Sigmoid colon (tissue), 6 donors: ENCODE measurements at regions not wholly inside any gene's neighbourhood (a gene's known extent, or its start where the extent isn't known, plus 50 kb on each side); places are given as distances from the start of the nearest gene placed in this dataset.

Experiments used
- DNase-seq: peaks from one replicate; pipeline ENCODE4 v3.0.0-alpha.2; 2019
- H3K27ac ChIP-seq, 4 donors: fragments of 200-600 bp; sonication (generic); one replicate each; pipeline ENCODE4 v1.5.1; 2016 to 2019; ENCODE audit warnings: mild to moderate bottlenecking in 1 of 4
- H3K27me3 ChIP-seq, 3 donors: fragments of 200-600 bp; sonication (generic); one replicate each; pipeline ENCODE4 v1.5.1; 2019; ENCODE audit warnings: mild to moderate bottlenecking in 1 of 3
- H3K36me3 ChIP-seq, 4 donors: fragments of 200-600 bp; sonication (generic); one replicate each; pipeline ENCODE4 v1.5.1; 2016 to 2019
- H3K4me1 ChIP-seq, 4 donors: fragments of 200-600 bp; sonication (generic); one replicate each; pipeline ENCODE4 v1.5.1; 2017 to 2019
- H3K4me3 ChIP-seq, 4 donors: fragments of 200-600 bp; sonication (generic); one replicate each; pipeline ENCODE4 v1.5.1; 2017 to 2019; ENCODE audit warnings: mild to moderate bottlenecking in 2 of 4, moderate library complexity in 1 of 4
- H3K9me3 ChIP-seq, 4 donors: fragments of 200-600 bp in 3 of 4; sonication (generic) in 3 of 4; one replicate each; pipeline versions ENCODE4 v1.5.1 to v1.6.1; 2013 to 2019
- EP300 ChIP-seq, 4 donors: sonication (generic); formaldehyde crosslinking; IDR thresholded peaks; one replicate each; pipeline ENCODE4 v1.6.1; 2017; ENCODE audit warnings: antibody characterized with exemption in 4 of 4
- POLR2A ChIP-seq, 2 donors: fragments of 450-650 bp; IDR thresholded peaks; one replicate each; pipeline ENCODE4 v1.6.1; 2016; ENCODE audit warnings: antibody characterized with exemption in 2 of 2, mild to moderate bottlenecking in 2 of 2, moderate library complexity in 2 of 2
- POLR2AphosphoS5 ChIP-seq, 4 donors: sonication (generic); formaldehyde crosslinking; IDR thresholded peaks; one replicate each; pipeline ENCODE4 v1.6.1; 2017; ENCODE audit warnings: antibody characterized with exemption in 4 of 4
- WGBS, 2 donors: extraction: QIAGEN DNeasy Blood & Tissue Kit; methylation state at CpG; one replicate each; pipeline ENCODE4 v1.1.7; 2013; 5-methylcytosine and 5-hydroxymethylcytosine counted together
- intact Hi-C: fragments of 100-400 bp; cut with DNase I; formaldehyde crosslinking; loops from one replicate; pipeline ENCODE4 v1.15.1; 2023
- TF ChIP-seq, protein P1 (sequence below), 4 experiments: fragments of 450-650 bp in 3 of 4; fragments of 200-600 bp in 1 of 4; IDR thresholded peaks; one replicate each; pipeline ENCODE4 v1.5.1; 2016 to 2019; ENCODE audit warnings: antibody characterized with exemption in 4 of 4, mild to moderate bottlenecking in 3 of 4, moderate library complexity in 2 of 4
- donor health status: healthy with polysubstance abuse.
- donor health status: healthy.

DNA sequence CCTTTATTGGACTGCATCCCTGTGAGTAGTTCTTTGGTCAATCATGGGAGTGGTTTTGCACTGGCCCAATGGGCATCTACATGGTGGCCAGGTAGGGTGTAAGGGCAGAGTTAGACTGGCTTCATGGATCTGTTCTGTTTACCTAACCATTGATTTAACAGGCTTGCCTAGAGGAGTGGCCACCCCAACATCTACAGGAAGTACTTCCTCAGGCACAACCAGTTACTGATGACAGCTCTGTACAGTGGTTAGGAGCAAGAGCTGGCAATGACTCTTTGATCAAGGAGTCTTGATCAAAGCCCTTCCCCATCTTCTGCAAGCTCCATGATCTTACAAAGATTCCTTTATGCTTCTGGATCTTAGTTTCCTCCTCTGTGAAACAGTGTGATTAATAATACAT is 140.9 kb upstream of the CYP1B1 start:
- DNase-seq: no peak
- no peak for TF ChIP-seq EP300 (IDR thresholded peaks at IDR 0.05)
- TF ChIP-seq, protein P1, sequence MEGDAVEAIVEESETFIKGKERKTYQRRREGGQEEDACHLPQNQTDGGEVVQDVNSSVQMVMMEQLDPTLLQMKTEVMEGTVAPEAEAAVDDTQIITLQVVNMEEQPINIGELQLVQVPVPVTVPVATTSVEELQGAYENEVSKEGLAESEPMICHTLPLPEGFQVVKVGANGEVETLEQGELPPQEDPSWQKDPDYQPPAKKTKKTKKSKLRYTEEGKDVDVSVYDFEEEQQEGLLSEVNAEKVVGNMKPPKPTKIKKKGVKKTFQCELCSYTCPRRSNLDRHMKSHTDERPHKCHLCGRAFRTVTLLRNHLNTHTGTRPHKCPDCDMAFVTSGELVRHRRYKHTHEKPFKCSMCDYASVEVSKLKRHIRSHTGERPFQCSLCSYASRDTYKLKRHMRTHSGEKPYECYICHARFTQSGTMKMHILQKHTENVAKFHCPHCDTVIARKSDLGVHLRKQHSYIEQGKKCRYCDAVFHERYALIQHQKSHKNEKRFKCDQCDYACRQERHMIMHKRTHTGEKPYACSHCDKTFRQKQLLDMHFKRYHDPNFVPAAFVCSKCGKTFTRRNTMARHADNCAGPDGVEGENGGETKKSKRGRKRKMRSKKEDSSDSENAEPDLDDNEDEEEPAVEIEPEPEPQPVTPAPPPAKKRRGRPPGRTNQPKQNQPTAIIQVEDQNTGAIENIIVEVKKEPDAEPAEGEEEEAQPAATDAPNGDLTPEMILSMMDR (IDR thresholded peaks at IDR 0.05): no peak
- no peak for TF ChIP-seq POLR2A (IDR thresholded peaks at IDR 0.05)
- no peak for TF ChIP-seq POLR2AphosphoS5 (IDR thresholded peaks at IDR 0.05)
- H3K27me3 ChIP-seq: no peaks in the 10 kb centered on the region
- no peak overlapping the region for H3K4me3 ChIP-seq
- no peaks in the 10 kb centered on the region for H3K9me3 ChIP-seq
- H3K36me3 ChIP-seq: no peaks in the 10 kb centered on the region
- intact Hi-C loops: loop anchor here (5.0 kb wide), 1 partner anchor 35 kb away; no protein-coding TSS in a partner anchor
- peak overlapping the region in 2 of 4 donors; percentile 78 to 80 for H3K27ac ChIP-seq
- H3K4me1 ChIP-seq: peaks cover 0 to 52% (median 36%) of the 10 kb centered on the region in 4 donors

DNA sequence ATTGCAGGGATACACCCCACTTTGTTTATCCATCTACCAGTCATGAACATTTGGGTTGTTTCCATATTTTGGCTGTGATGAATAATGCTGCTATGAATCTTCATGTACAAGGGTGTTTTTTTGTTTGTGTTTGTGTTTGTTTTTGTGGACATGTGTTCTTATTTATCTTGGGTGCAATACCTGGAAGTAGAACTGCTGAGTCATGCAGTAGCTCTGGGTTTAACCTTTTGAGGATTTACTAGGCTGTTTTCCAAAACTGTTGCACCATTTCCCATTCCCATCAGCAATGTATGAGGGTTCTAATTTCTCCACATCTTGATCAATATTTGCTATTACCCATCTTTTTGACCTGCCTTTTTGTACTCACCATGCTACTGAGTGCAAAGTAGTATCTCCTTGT is 140.0 kb upstream of the CYP1B1 start:
- H3K27ac ChIP-seq: no peak overlapping the region

DNA sequence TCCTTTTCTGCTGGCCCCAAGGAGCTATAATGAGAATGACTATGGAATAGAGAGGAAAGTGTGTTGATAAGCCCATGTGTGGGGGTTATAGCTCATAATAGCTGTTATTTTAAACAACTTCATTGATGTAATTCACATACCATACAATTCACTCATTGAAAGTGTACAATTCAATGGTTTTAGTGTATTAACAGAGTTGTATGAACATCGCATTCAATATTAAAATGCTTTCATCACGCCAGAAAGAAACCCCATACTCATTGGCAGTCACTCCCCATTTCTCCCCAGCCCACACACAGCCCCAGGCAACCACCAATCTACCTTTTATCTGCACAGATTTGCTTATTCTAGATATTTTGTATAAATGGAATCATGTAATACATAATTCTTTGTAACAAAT is 139.6 kb upstream of the CYP1B1 start:
- WGBS, 2 donors: 90 to 93% methylated on average over 2 of the region's 2 CpGs
- Histone ChIP-seq H3K4me3 (no peak overlapping the region), H3K27me3 (no peaks in the 10 kb centered on the region), H3K4me1 (peaks cover 0 to 52% (median 38%) of the 10 kb centered on the region in 4 donors), H3K9me3 (no peaks in the 10 kb centered on the region), H3K36me3 (no peaks in the 10 kb centered on the region), H3K27ac (no peak overlapping the region)
- no peak for DNase-seq
- no peak for TF ChIP-seq POLR2AphosphoS5 (IDR thresholded peaks at IDR 0.05)
- TF ChIP-seq, protein P1 (IDR thresholded peaks at IDR 0.05): no peak
- no peak for TF ChIP-seq POLR2A (IDR thresholded peaks at IDR 0.05)
- no peak for TF ChIP-seq EP300 (IDR thresholded peaks at IDR 0.05)
- intact Hi-C loops: loop anchor here (5.0 kb wide), 1 partner anchor 33 kb away; no protein-coding TSS in a partner anchor

More for the DNA sequence above, 140.0 kb upstream of the CYP1B1 start:
- TF ChIP-seq POLR2A (IDR thresholded peaks at IDR 0.05) (no peak), POLR2AphosphoS5 (IDR thresholded peaks at IDR 0.05) (no peak), EP300 (IDR thresholded peaks at IDR 0.05) (no peak)
- TF ChIP-seq, protein P1 (IDR thresholded peaks at IDR 0.05): no peak
- Histone ChIP-seq H3K27me3 (no peaks in the 10 kb centered on the region), H3K4me1 (peaks cover 0 to 52% (median 36%) of the 10 kb centered on the region in 4 donors), H3K9me3 (no peaks in the 10 kb centered on the region), H3K36me3 (no peaks in the 10 kb centered on the region), H3K4me3 (no peak overlapping the region)
- DNase-seq: no peak
- intact Hi-C loops: loop anchor here (5.0 kb wide), 1 partner anchor 34 kb away; no protein-coding TSS in a partner anchor

DNA sequence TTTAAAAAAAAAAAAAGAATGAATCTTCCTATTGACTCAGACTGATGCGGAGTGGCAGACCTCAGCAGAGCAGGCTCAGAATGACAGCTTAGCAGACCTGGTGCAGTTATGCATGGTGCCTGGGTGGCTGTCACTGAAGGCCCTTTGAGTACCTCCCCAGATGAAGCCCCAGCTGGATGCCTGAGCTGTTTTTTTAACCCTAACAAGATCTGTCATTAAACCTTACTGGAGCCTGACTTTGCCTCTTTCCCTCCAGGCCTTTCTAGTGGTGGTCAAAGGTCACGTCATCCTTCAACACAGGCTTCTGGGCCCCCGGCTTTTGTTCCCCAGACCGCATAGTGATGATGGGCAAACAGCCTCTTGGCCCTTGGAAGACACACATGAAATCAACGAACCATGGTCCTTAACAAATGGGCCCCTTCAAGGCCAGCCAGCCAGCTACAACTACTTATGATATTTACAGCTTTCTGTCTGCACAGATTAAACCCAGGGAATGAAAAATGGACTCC is 138.3 kb upstream of the CYP1B1 start:
- no peaks in the 10 kb centered on the region for H3K36me3 ChIP-seq
- peaks cover 0 to 46% (median 35%) of the 10 kb centered on the region in 4 donors for H3K4me1 ChIP-seq
- 77 to 83% methylated on average over 5 of the region's 5 CpGs for WGBS, 2 donors
- no peak for DNase-seq
- no peaks in the 10 kb centered on the region for H3K27me3 ChIP-seq
- H3K9me3 ChIP-seq: no peaks in the 10 kb centered on the region
- H3K27ac ChIP-seq: no peak overlapping the region
- TF ChIP-seq, protein P1 (IDR thresholded peaks at IDR 0.05): no peak
- TF ChIP-seq POLR2AphosphoS5 (IDR thresholded peaks at IDR 0.05) (no peak), POLR2A (IDR thresholded peaks at IDR 0.05) (no peak), EP300 (IDR thresholded peaks at IDR 0.05) (no peak)
- H3K4me3 ChIP-seq: no peak overlapping the region
- intact Hi-C loops: no loop called here
